K562 (cell line): ENCODE measurements at regions not wholly inside any gene's neighbourhood (a gene's known extent, or its start where the extent isn't known, plus 50 kb on each side); places are given as distances from the start of the nearest gene placed in this dataset.
A peak's percentile ranks its signal among the peaks of the same experiment; 100 is the strongest.

Experiments
- CBFB ChIP-seq: sonication (generic); formaldehyde crosslinking; IDR thresholded peaks from 2 replicates; pipeline ENCODE4 v1.4.0; 2020; ENCODE audit warnings: mild to moderate bottlenecking, missing genetic modification reagents
- CREBBP ChIP-seq: IDR thresholded peaks from one replicate; pipeline ENCODE4 v1.6.1; 2012; ENCODE audit warnings: low read depth, mild to moderate bottlenecking, control low read depth, inconsistent platforms, low read length
- CTBP1 ChIP-seq: fragments of 450-650 bp; IDR thresholded peaks from 2 replicates; pipeline ENCODE4 v1.6.1; 2016; ENCODE audit warnings: borderline replicate concordance
- DMBX1 ChIP-seq: fragments of 250-450 bp; sonication (Bioruptor Pico); IDR thresholded peaks from 2 replicates; pipeline ENCODE4 v1.8.0; 2022; ENCODE audit warnings: inconsistent platforms, mild to moderate bottlenecking, moderate library complexity, borderline replicate concordance
- FOXM1 ChIP-seq, 2 experiments: fragments of 450-650 bp in 1 of 2; sonication (generic) in 1 of 2; formaldehyde crosslinking in 1 of 2; IDR thresholded peaks; 2 replicates each; pipeline versions ENCODE4 v1.6.1 to v1.9.0; 2017 to 2022; ENCODE audit warnings: low read depth in 2 of 2, mild to moderate bottlenecking in 2 of 2, missing genetic modification reagents in 1 of 2, moderate library complexity in 1 of 2
- GABPA ChIP-seq: fragments of 200-800 bp; sonication (Bioruptor generic); conservative IDR thresholded peaks from 2 replicates; pipeline ENCODE4 v1.6.1; 2016; ENCODE audit warnings: low read depth, missing genetic modification characterization, missing compliant biosample characterization
- GTF2F1 ChIP-seq: IDR thresholded peaks from 2 replicates; pipeline ENCODE4 v1.6.1; 2011; ENCODE audit warnings: low read depth, low read length, improper control_type of control experiment
- HNRNPLL ChIP-seq: fragments of 200-400 bp; formaldehyde crosslinking; IDR thresholded peaks from 2 replicates; pipeline ENCODE4 v1.6.1; 2017; ENCODE audit warnings: low read length, low read depth, mild to moderate bottlenecking; ENCODE audit not compliant: poor library complexity, severe bottlenecking
- KLF6 ChIP-seq: fragments of 250-450 bp; sonication (Bioruptor Pico); IDR thresholded peaks from 2 replicates; pipeline ENCODE4 v1.4.0; 2020; ENCODE audit warnings: mild to moderate bottlenecking, moderate library complexity, borderline replicate concordance
- MEF2A ChIP-seq: IDR thresholded peaks from 2 replicates; pipeline ENCODE4 v1.6.1; 2011; ENCODE audit warnings: low read depth, mild to moderate bottlenecking, low read length, moderate library complexity; ENCODE audit not compliant: control insufficient read depth
- MTA1 ChIP-seq: fragments of 450-650 bp; IDR thresholded peaks from 2 replicates; pipeline ENCODE4 v1.6.1; 2017; ENCODE audit warnings: borderline replicate concordance
- NCOA4 ChIP-seq: fragments of 450-650 bp; IDR thresholded peaks from 2 replicates; pipeline ENCODE4 v1.6.1; 2018; ENCODE audit warnings: mild to moderate bottlenecking; ENCODE audit not compliant: partially characterized antibody
- POLR2AphosphoS2 ChIP-seq: IDR thresholded peaks from 2 replicates; pipeline ENCODE4 v1.6.1; 2012; ENCODE audit warnings: low read length, improper control_type of control experiment
- RBBP5 ChIP-seq: fragments of 200-600 bp; sonication (generic); IDR thresholded peaks from 2 replicates; pipeline ENCODE4 v1.6.1; 2012; ENCODE audit warnings: borderline replicate concordance, mild to moderate bottlenecking, low read length, control low read depth, inconsistent platforms; ENCODE audit not compliant: insufficient read depth, poor library complexity, severe bottlenecking
- RBM17 ChIP-seq: fragments of 200-400 bp; formaldehyde crosslinking; IDR thresholded peaks from 2 replicates; pipeline ENCODE4 v1.6.1; 2017; ENCODE audit warnings: low read depth, mild to moderate bottlenecking, low read length, borderline replicate concordance
- SMAD2 ChIP-seq: fragments of 150-350 bp; IDR thresholded peaks from 2 replicates; pipeline ENCODE4 v1.6.1; 2014; ENCODE audit warnings: low read depth, mild to moderate bottlenecking, low read length
- SMARCB1 ChIP-seq: IDR thresholded peaks from 2 replicates; pipeline ENCODE4 v1.6.1; 2011; ENCODE audit warnings: improper control_type of control experiment, low read depth; ENCODE audit not compliant: insufficient read length
- TFE3 ChIP-seq: fragments of 450-650 bp; formaldehyde crosslinking; IDR thresholded peaks from 2 replicates; pipeline ENCODE4 v1.4.0; 2020; ENCODE audit warnings: mild to moderate bottlenecking, mixed read lengths
- ZNF134 ChIP-seq: fragments of 250-450 bp; sonication (Bioruptor Pico); conservative IDR thresholded peaks from 2 replicates; pipeline ENCODE4 v1.4.0; 2020
- ZNF184 ChIP-seq: sonication (generic); formaldehyde crosslinking; IDR thresholded peaks from 2 replicates; pipeline ENCODE4 v1.5.0; 2020; ENCODE audit warnings: missing genetic modification reagents
- ZNF609 ChIP-seq: sonication (generic); formaldehyde crosslinking; IDR thresholded peaks from 2 replicates; pipeline ENCODE4 v1.8.1; 2023; ENCODE audit warnings: missing genetic modification reagents, mild to moderate bottlenecking, borderline replicate concordance

GRCh38 chr6:15904651-15905376, 224.1 kb upstream of the MYLIP start (continued):
- TF ChIP-seq ZNF609 (no peak), SMAD2 (no peak), MTA1 (no peak), RBBP5 (no peak), ZNF134 (CRISPR knock-in tag) (peak; percentile 86), CREBBP (no peak), ZNF184 (CRISPR knock-in tag) (no peak), GTF2F1 (no peak), TFE3 (CRISPR knock-in tag) (peak; percentile 72), SMARCB1 (no peak), DMBX1 (CRISPR knock-in tag) (peak; percentile 100), POLR2AphosphoS2 (no peak), HNRNPLL (no peak), KLF6 (CRISPR knock-in tag) (peak; percentile 99), GABPA (tag) (no peak), MEF2A (no peak), RBM17 (no peak), CTBP1 (no peak), FOXM1 (IDR thresholded peaks at IDR 0.05; ENCODE audit: low read depth) (no peak), FOXM1 (CRISPR knock-in tag; IDR thresholded peaks at IDR 0.05; ENCODE audit: low read depth) (no peak), CBFB (CRISPR knock-in tag) (no peak), NCOA4 (no peak)
